GM23248 (cell line): ENCODE measurements at regions not wholly inside any gene's neighbourhood (a gene's known extent, or its start where the extent isn't known, plus 50 kb on each side); places are given as distances from the start of the nearest gene placed in this dataset.

Experiments used
- EZH2 ChIP-seq: fragments of 200-600 bp; sonication (generic); IDR thresholded peaks from 2 replicates; pipeline ENCODE4 v1.6.1; 2018; ENCODE audit warnings: antibody characterized with exemption, mild to moderate bottlenecking; ENCODE audit not compliant: insufficient read depth, poor library complexity, severe bottlenecking
- EZH2phosphoT487 ChIP-seq: fragments of 200-600 bp; sonication (generic); IDR thresholded peaks from 2 replicates; pipeline ENCODE4 v1.6.1; 2018; ENCODE audit warnings: antibody characterized with exemption, moderate library complexity, mild to moderate bottlenecking, low read depth; ENCODE audit not compliant: insufficient read depth

- no peak for TF ChIP-seq EZH2
- no peak for TF ChIP-seq EZH2phosphoT487
Measured at GRCh38 chr9:16180091-16180490, 627.2 kb downstream of the CCDC171 start.
